A549 (cell line): ENCODE measurements at regions not wholly inside any gene's neighbourhood (a gene's known extent, or its start where the extent isn't known, plus 50 kb on each side); places are given as distances from the start of the nearest gene placed in this dataset.

ENCODE experiments used
- ATAC-seq, 2 experiments: fragments of 200-7000 bp in 1 of 2; fragments of >200 bp in 1 of 2; cut with Nextera tagmentation in 1 of 2; cut with Tn5 transposase in 1 of 2; 3 replicates each; pipeline versions ENCODE4 v1.8.0 to v1.9.1; 2018 to 2020; ENCODE audit warnings: mild to moderate bottlenecking in 1 of 2, moderate library complexity in 1 of 2
- CTCF ChIA-PET: fragments of 300-600 bp; sonication (Branson Sonifier 250); formaldehyde crosslinking; extraction: SDS; loops from one replicate; lab custom pipeline; 2021; ENCODE audit warnings: antibody characterized with exemption, inconsistent platforms; lab: Yijun Ruan, JAX
- POLR2A ChIA-PET: fragments of 350-600 bp; formaldehyde crosslinking; extraction: SDS; loops from one replicate; lab custom pipeline; 2021; ENCODE audit warnings: antibody characterized with exemption, inconsistent platforms; lab: Yijun Ruan, JAX
- DNase-seq, 2 experiments: peaks; one replicate each; pipeline versions ENCODE4 v3.0.0 to v3.0.0-alpha.2; 2011 to 2016; ENCODE audit warnings: low read depth in 1 of 2, low spot score in 1 of 2
- FAIRE-seq: peaks from 2 replicates; lab custom pipeline; 2011; peaks lifted over from hg19 to GRCh38; lab: Jason Lieb, UNC
- H3K27ac ChIP-seq, 2 experiments: fragments of >200 bp; sonication (Bioruptor Twin); formaldehyde crosslinking; 3 replicates each; pipeline ENCODE4 v1.5.1; 2016 to 2017
- H3K4me1 ChIP-seq: fragments of >200 bp; sonication (Bioruptor Twin); formaldehyde crosslinking; 3 replicates; pipeline ENCODE4 v1.6.1; 2016
- H3K4me2 ChIP-seq: fragments of >200 bp; sonication (Bioruptor Twin); formaldehyde crosslinking; 3 replicates; pipeline ENCODE4 v1.6.1; 2016
- H3K4me3 ChIP-seq: fragments of >200 bp; sonication (Bioruptor Twin); formaldehyde crosslinking; 3 replicates; pipeline ENCODE4 v1.5.1; 2016
- H3K9me3 ChIP-seq: fragments of >200 bp; sonication (Bioruptor Twin); formaldehyde crosslinking; 3 replicates; pipeline ENCODE4 v1.6.1; 2016
- ATOH8 ChIP-seq: fragments of 250-450 bp; sonication (Bioruptor Pico); IDR thresholded peaks from 2 replicates; pipeline ENCODE4 v1.5.0; 2020; ENCODE audit warnings: low read depth, mild to moderate bottlenecking, moderate library complexity
- BCL3 ChIP-seq: fragments of >200 bp; sonication (Bioruptor Twin); formaldehyde crosslinking; IDR thresholded peaks from 3 replicates; pipeline ENCODE4 v1.6.1; 2016
- CBX2 ChIP-seq: fragments of 200-600 bp; sonication (generic); IDR thresholded peaks from 2 replicates; pipeline ENCODE4 v1.6.1; 2016; ENCODE audit warnings: low read depth, mild to moderate bottlenecking, borderline replicate concordance
- CTCF ChIP-seq: fragments of >200 bp; sonication (Bioruptor Twin); formaldehyde crosslinking; IDR thresholded peaks from 3 replicates; pipeline ENCODE4 v1.5.1; 2016
- EP300 ChIP-seq, 2 experiments: fragments of >200 bp; sonication (Bioruptor Twin); formaldehyde crosslinking; IDR thresholded peaks; 2 replicates in 1 of 2; 3 replicates in 1 of 2; pipeline ENCODE4 v1.6.1; 2016 to 2017
- ESRRA ChIP-seq: fragments of 150-350 bp; IDR thresholded peaks from 2 replicates; pipeline ENCODE4 v1.6.1; 2014; ENCODE audit warnings: mild to moderate bottlenecking, low read length, borderline replicate concordance
- FOXS1 ChIP-seq: fragments of 250-450 bp; sonication (Bioruptor Pico); IDR thresholded peaks from 2 replicates; pipeline ENCODE4 v1.5.0; 2020; ENCODE audit warnings: mild to moderate bottlenecking, moderate library complexity
- JUN ChIP-seq, 2 experiments: fragments of >200 bp; sonication (Bioruptor Twin); formaldehyde crosslinking; IDR thresholded peaks; 2 replicates in 1 of 2; 3 replicates in 1 of 2; pipeline ENCODE4 v1.6.1; 2016 to 2017
- JUNB ChIP-seq: fragments of >200 bp; sonication (Bioruptor Twin); formaldehyde crosslinking; IDR thresholded peaks from 2 replicates; pipeline ENCODE4 v1.6.1; 2016
- KDM1A ChIP-seq: fragments of 200-600 bp; sonication (generic); IDR thresholded peaks from 2 replicates; pipeline ENCODE4 v1.6.1; 2016; ENCODE audit warnings: low read depth, mild to moderate bottlenecking
- KDM5A ChIP-seq: fragments of 200-600 bp; sonication (generic); IDR thresholded peaks from 2 replicates; pipeline ENCODE4 v1.6.1; 2016; ENCODE audit warnings: antibody characterized with exemption, mild to moderate bottlenecking
- MAFK ChIP-seq: fragments of 450-650 bp; IDR thresholded peaks from 2 replicates; pipeline ENCODE4 v1.6.1; 2014; ENCODE audit not compliant: partially characterized antibody
- MAZ ChIP-seq: fragments of 150-350 bp; IDR thresholded peaks from 2 replicates; pipeline ENCODE4 v1.6.1; 2014; ENCODE audit warnings: antibody characterized with exemption, low read depth, low read length, borderline replicate concordance
- MYC ChIP-seq: IDR thresholded peaks from 2 replicates; pipeline ENCODE4 v1.6.1; 2012; ENCODE audit warnings: mild to moderate bottlenecking, inconsistent platforms, low read length, improper control_type of control experiment, borderline replicate concordance
- POLR2A ChIP-seq: IDR thresholded peaks from 2 replicates; pipeline ENCODE4 v1.6.1; 2012; ENCODE audit warnings: mild to moderate bottlenecking, low read length
- RCOR1 ChIP-seq: fragments of 150-350 bp; IDR thresholded peaks from 2 replicates; pipeline ENCODE4 v1.6.1; 2014; ENCODE audit warnings: antibody characterized with exemption, low read length, low read depth
- REST ChIP-seq: fragments of 200-600 bp; sonication (generic); IDR thresholded peaks from 2 replicates; pipeline ENCODE4 v1.6.1; 2016; ENCODE audit warnings: antibody characterized with exemption, mild to moderate bottlenecking, moderate library complexity
- SMC3 ChIP-seq: fragments of >200 bp; sonication (Bioruptor Twin); formaldehyde crosslinking; IDR thresholded peaks from 3 replicates; pipeline ENCODE4 v1.6.1; 2018; ENCODE audit warnings: inconsistent platforms
- ZNF302 ChIP-seq: fragments of 250-450 bp; sonication (Bioruptor Pico); IDR thresholded peaks from 2 replicates; pipeline ENCODE4 v1.9.0; 2021; ENCODE audit warnings: inconsistent platforms, mild to moderate bottlenecking, moderate library complexity
- ZSCAN20 ChIP-seq: fragments of 250-450 bp; sonication (Bioruptor Pico); IDR thresholded peaks from 2 replicates; pipeline ENCODE4 v1.8.0; 2022; ENCODE audit warnings: mild to moderate bottlenecking, moderate library complexity
- WGBS: methylation state at CpG from one replicate; pipeline ENCODE4 v1.1.6; 2017; ENCODE audit errors: missing lambda C conversion rate; 5-methylcytosine and 5-hydroxymethylcytosine counted together
- TF ChIP-seq, protein P1 (sequence below): fragments of 250-450 bp; sonication (Bioruptor Pico); IDR thresholded peaks from 2 replicates; pipeline ENCODE4 v1.5.0; 2021; ENCODE audit warnings: mild to moderate bottlenecking, moderate library complexity, borderline replicate concordance
- TF ChIP-seq, protein P2 (sequence below): fragments of 150-350 bp; IDR thresholded peaks from 2 replicates; pipeline ENCODE4 v1.6.1; 2014; ENCODE audit warnings: low read depth, mild to moderate bottlenecking, low read length

DNA sequence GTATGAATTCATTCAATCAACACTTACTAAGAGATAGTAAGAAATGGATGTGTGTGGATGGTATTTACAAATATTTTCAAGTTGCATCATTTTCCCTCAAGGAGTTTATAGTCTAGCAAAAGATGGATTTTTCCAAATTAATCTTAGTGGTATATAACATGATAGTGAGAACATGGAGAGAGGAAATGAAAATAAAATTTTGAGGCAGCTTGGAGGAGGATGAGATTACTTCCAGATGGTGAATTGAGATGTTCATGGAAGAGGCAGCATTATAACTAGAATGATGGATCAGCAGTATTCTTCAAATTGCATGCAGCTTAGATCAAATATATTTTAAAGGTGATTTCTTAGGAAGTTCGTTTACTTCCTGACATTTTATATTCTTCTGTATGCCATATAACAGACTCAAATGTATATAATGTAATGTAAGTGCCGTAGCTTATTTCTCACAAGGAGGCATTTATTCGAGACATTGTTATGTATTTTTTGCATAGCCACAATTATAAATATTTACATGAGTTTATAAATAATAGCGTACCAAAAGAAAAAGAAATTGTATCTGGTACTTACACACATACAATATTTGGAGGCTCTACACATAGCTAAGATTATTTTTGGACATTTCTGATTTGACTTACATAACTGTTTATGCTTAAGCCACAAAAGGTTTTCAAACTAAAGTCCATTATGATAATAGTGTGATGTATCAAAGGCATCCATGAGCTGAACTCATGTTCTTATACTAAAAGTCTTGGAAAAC lies 439.4 kb downstream of the SPRY1 start:
- FAIRE-seq (no peak), ATAC-seq (no peak), DNase-seq (no peak)
- WGBS: 59% methylated on average over 4 of the region's 4 CpGs
- Histone ChIP-seq H3K27ac (no peak overlapping the region), H3K4me3 (no peak overlapping the region), H3K4me2 (no peak overlapping the region), H3K9me3 (no peaks in the 10 kb centered on the region), H3K4me1 (no peaks in the 10 kb centered on the region)
- no peak for TF ChIP-seq JUNB
- TF ChIP-seq, protein P1, sequence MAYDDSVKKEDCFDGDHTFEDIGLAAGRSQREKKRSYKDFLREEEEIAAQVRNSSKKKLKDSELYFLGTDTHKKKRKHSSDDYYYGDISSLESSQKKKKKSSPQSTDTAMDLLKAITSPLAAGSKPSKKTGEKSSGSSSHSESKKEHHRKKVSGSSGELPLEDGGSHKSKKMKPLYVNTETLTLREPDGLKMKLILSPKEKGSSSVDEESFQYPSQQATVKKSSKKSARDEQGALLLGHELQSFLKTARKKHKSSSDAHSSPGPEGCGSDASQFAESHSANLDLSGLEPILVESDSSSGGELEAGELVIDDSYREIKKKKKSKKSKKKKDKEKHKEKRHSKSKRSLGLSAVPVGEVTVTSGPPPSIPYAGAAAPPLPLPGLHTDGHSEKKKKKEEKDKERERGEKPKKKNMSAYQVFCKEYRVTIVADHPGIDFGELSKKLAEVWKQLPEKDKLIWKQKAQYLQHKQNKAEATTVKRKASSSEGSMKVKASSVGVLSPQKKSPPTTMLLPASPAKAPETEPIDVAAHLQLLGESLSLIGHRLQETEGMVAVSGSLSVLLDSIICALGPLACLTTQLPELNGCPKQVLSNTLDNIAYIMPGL: no peak
- no peak for TF ChIP-seq CBX2
- TF ChIP-seq RCOR1: no peak
- TF ChIP-seq SMC3: no peak
- TF ChIP-seq REST: no peak
- no peak for TF ChIP-seq ZNF302
- no peak for TF ChIP-seq MAFK
- no peak for TF ChIP-seq JUN (IDR thresholded peaks at IDR 0.05)
- no peak for TF ChIP-seq POLR2A
- no peak for TF ChIP-seq ESRRA
- TF ChIP-seq KDM5A: no peak
- no peak for TF ChIP-seq MYC
- CTCF ChIA-PET: interaction anchor here (1.2 kb wide), 1 partner anchor 63 kb away, joined by 5 read pairs; no protein-coding TSS in a partner anchor
- POLR2A ChIA-PET: no interaction called here

DNA sequence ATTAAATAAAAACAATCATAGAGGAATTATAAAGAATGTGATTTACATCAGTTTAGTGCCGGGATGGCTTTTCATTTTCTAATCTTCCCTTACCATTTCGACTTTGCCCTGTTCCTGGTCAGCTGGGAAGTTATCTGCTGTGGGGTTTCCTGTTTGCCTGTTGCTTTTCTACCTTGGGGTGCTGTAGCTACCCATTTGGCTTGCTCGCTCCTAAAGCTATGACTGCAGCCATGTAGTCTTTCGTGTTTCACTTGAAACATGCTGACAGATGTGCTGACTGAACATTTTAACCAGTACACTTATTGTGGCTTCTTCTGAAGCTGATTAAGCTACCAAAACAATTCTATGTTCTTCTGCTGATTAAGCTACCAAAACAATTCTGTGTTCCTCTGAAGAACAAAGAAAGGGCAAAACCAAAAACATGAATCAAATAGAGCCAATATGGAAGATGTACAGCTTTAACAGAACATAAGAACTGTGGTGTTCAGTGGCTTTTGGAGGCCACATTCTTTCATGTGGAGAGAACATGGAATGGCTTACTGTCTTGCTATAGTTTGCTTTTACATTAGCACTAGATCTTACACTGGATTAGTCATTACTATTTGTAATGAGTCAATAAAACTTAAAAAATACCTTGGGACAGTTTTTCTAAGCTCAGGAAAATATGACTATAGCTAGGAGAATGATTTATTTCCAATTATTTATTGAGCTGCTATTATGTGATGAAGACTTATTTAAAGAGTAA lies 440.4 kb downstream of the SPRY1 start:
- no peak for TF ChIP-seq MAZ
- TF ChIP-seq MAFK: peak; percentile 39
- DNase-seq (no peak), FAIRE-seq (no peak), ATAC-seq (no peak)
- ChIA-PET CTCF (interaction anchor here (1.2 kb wide), 1 partner anchor 64 kb away, joined by 5 read pairs; no protein-coding TSS in a partner anchor), POLR2A (no interaction called here)
- H3K9me3 ChIP-seq: no peaks in the 10 kb centered on the region
- 36% methylated on average over 4 of the region's 4 CpGs for WGBS
- H3K4me1 ChIP-seq: no peaks in the 10 kb centered on the region
- no peak overlapping the region for H3K4me2 ChIP-seq
- H3K27ac ChIP-seq: no peak overlapping the region
- H3K4me3 ChIP-seq: no peak overlapping the region

DNA sequence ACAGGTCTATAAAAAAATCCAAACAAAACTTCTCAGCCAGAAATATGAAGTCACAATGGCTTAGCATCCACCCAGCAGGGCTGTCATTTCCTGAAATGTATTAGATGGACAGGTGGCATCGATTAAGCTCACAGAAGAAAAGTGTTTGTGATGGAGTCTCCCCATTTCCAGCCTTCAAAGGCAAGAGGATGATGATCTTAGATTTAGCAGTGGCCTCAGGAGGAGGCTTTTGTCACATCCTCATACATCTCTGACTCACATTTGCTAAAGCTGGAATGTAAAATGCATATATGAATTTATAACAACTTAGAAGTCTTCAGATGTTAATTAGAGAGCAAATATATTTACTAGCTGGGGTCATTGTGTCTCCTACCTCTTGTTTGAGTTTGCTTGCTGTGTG lies 441.9 kb downstream of the SPRY1 start:
- WGBS: 0% methylated on average over 1 of the region's 1 CpG
- POLR2A ChIA-PET: no interaction called here
- H3K4me2 ChIP-seq: no peak overlapping the region
- TF ChIP-seq BCL3 (no peak), EP300 (IDR thresholded peaks at IDR 0.05) (no peak), ATOH8 (CRISPR knock-in tag) (no peak), ZNF302 (no peak), KDM1A (no peak), ZSCAN20 (CRISPR knock-in tag) (no peak), CTCF (no peak), FOXS1 (no peak)
- TF ChIP-seq, protein P2, sequence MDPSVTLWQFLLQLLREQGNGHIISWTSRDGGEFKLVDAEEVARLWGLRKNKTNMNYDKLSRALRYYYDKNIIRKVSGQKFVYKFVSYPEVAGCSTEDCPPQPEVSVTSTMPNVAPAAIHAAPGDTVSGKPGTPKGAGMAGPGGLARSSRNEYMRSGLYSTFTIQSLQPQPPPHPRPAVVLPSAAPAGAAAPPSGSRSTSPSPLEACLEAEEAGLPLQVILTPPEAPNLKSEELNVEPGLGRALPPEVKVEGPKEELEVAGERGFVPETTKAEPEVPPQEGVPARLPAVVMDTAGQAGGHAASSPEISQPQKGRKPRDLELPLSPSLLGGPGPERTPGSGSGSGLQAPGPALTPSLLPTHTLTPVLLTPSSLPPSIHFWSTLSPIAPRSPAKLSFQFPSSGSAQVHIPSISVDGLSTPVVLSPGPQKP: no peak

More for the DNA sequence above, 441.9 kb downstream of the SPRY1 start:
- H3K4me3 ChIP-seq: no peak overlapping the region
- DNase-seq: no peak
- no peak overlapping the region for H3K27ac ChIP-seq
- ATAC-seq: no peak
- no peaks in the 10 kb centered on the region for H3K4me1 ChIP-seq
- no peak for FAIRE-seq
- CTCF ChIA-PET: no interaction called here
- no peaks in the 10 kb centered on the region for H3K9me3 ChIP-seq
